IMR-90 (cell line): ENCODE measurements at regions not wholly inside any gene's neighbourhood (a gene's known extent, or its start where the extent isn't known, plus 50 kb on each side); places are given as distances from the start of the nearest gene placed in this dataset.
A peak's percentile ranks its signal among the peaks of the same experiment; 100 is the strongest.

Experiments
- ATAC-seq: fragments of 200-7000 bp; cut with Tn5 transposase; 2 replicates; pipeline ENCODE4 v1.9.1; 2020; ENCODE audit warnings: low read depth, mild to moderate bottlenecking, moderate library complexity
- BruUV-seq: library from RNA; stranded (reverse); fragments of 400-500 nt; replicated peaks from 2 replicates; lab custom pipeline; 2021; lab: Mats Ljungman, UMichigan
- CTCF ChIA-PET: fragments of 300-600 bp; formaldehyde crosslinking; extraction: SDS; loops from one replicate; lab custom pipeline; 2021; ENCODE audit warnings: antibody characterized with exemption; lab: Yijun Ruan, JAX
- POLR2A ChIA-PET: fragments of 300-600 bp; sonication (Branson Sonifier 250); formaldehyde crosslinking; loops from one replicate; lab custom pipeline; 2022; ENCODE audit warnings: antibody characterized with exemption; ENCODE audit not compliant: unreplicated experiment; lab: Charles Lee
- DNase-seq: peaks from one replicate; pipeline ENCODE4 v3.0.0; 2013
- H2AFZ ChIP-seq: replicated peaks from 2 replicates; pipeline ENCODE3; 2013; ENCODE audit warnings: low read length, mild to moderate bottlenecking; ENCODE audit not compliant: poor library complexity
- H2AK5ac ChIP-seq: 2 replicates; pipeline ENCODE4 v1.6.1; 2013; ENCODE audit warnings: low read depth, low read length, inconsistent platforms
- H2AK9ac ChIP-seq: replicated peaks from 2 replicates; pipeline ENCODE3; 2013; ENCODE audit warnings: mild to moderate bottlenecking, low read depth, low read length, moderate library complexity; ENCODE audit not compliant: poor library complexity
- H2BK120ac ChIP-seq: 2 replicates; pipeline ENCODE4 v1.6.1; 2013; ENCODE audit warnings: low read depth, low read length, inconsistent platforms
- H2BK15ac ChIP-seq: 3 replicates; pipeline ENCODE4 v1.6.1; 2013; ENCODE audit warnings: low read depth, low read length, inconsistent platforms
- H2BK20ac ChIP-seq: 2 replicates; pipeline ENCODE4 v1.6.1; 2013; ENCODE audit warnings: low read depth, mild to moderate bottlenecking, inconsistent platforms, low read length, moderate library complexity
- H2BK5ac ChIP-seq: 2 replicates; pipeline ENCODE4 v1.6.1; 2013; ENCODE audit warnings: mild to moderate bottlenecking, low read depth, low read length, inconsistent platforms; ENCODE audit not compliant: poor library complexity, severe bottlenecking
- H3K14ac ChIP-seq: replicated peaks from 2 replicates; pipeline ENCODE4 v1.6.1; 2013; ENCODE audit warnings: low read depth, low read length, inconsistent platforms
- H3K18ac ChIP-seq: 2 replicates; pipeline ENCODE4 v1.6.1; 2013; ENCODE audit warnings: low read depth, low read length, control low read depth
- H3K23ac ChIP-seq: 2 replicates; pipeline ENCODE4 v1.6.1; 2013; ENCODE audit warnings: low read depth, low read length, inconsistent platforms
- H3K27ac ChIP-seq: 2 replicates; pipeline ENCODE4 v1.5.1; 2013; ENCODE audit warnings: mild to moderate bottlenecking, control low read depth, low read length; ENCODE audit not compliant: insufficient read depth
- H3K27me3 ChIP-seq: 2 replicates; pipeline ENCODE4 v1.6.1; 2013; ENCODE audit warnings: low read length; ENCODE audit not compliant: control insufficient read depth, insufficient read depth
- H3K36me3 ChIP-seq: 2 replicates; pipeline ENCODE4 v1.6.1; 2013; ENCODE audit warnings: low read length, mixed read lengths; ENCODE audit not compliant: control insufficient read depth, insufficient read depth
- H3K4ac ChIP-seq: 2 replicates; pipeline ENCODE4 v1.6.1; 2013; ENCODE audit warnings: low read depth, low read length, inconsistent platforms
- H3K4me1 ChIP-seq: 2 replicates; pipeline ENCODE4 v1.6.1; 2013; ENCODE audit warnings: low read length, mixed read lengths; ENCODE audit not compliant: control insufficient read depth, insufficient read depth
- H3K4me2 ChIP-seq: 2 replicates; pipeline ENCODE4 v1.6.1; 2013; ENCODE audit warnings: low read depth, mild to moderate bottlenecking, control low read depth, low read length, moderate library complexity
- H3K4me3 ChIP-seq: 2 replicates; pipeline ENCODE4 v1.5.1; 2013; ENCODE audit warnings: low read depth, mild to moderate bottlenecking, control low read depth, low read length, moderate library complexity; ENCODE audit not compliant: insufficient read depth
- H3K56ac ChIP-seq: 2 replicates; pipeline ENCODE4 v1.6.1; 2013; ENCODE audit warnings: low read length, inconsistent platforms; ENCODE audit not compliant: insufficient read depth; ENCODE audit errors: extremely low read depth
- H3K79me1 ChIP-seq, 2 experiments: 2 replicates each; pipeline ENCODE4 v1.6.1; 2013; ENCODE audit warnings: low read length in 2 of 2, inconsistent platforms in 1 of 2, low read depth in 1 of 2
- H3K9ac ChIP-seq: 2 replicates; pipeline ENCODE4 v1.6.1; 2013; ENCODE audit warnings: low read depth, low read length, control low read depth
- H3K9me1 ChIP-seq: 2 replicates; pipeline ENCODE4 v1.6.1; 2013; ENCODE audit warnings: low read length, inconsistent platforms; ENCODE audit not compliant: insufficient read depth
- H3K9me3 ChIP-seq: 2 replicates; pipeline ENCODE4 v1.6.1; 2013; ENCODE audit warnings: low read length; ENCODE audit not compliant: control insufficient read depth, insufficient read depth
- H4K20me1 ChIP-seq: 2 replicates; pipeline ENCODE4 v1.6.1; 2013; ENCODE audit warnings: low read length, inconsistent platforms; ENCODE audit not compliant: insufficient read depth
- H4K5ac ChIP-seq: 2 replicates; pipeline ENCODE4 v1.6.1; 2013; ENCODE audit warnings: mild to moderate bottlenecking, low read depth, low read length, control low read depth
- H4K8ac ChIP-seq, 2 experiments: 2 replicates each; pipeline ENCODE4 v1.6.1; 2013; ENCODE audit warnings: low read depth in 2 of 2, low read length in 2 of 2, control low read depth in 1 of 2, inconsistent platforms in 1 of 2
- H4K91ac ChIP-seq: 2 replicates; pipeline ENCODE4 v1.6.1; 2013; ENCODE audit warnings: low read depth, low read length, inconsistent platforms; ENCODE audit not compliant: insufficient read depth
- BHLHE40 ChIP-seq: fragments of 150-350 bp; IDR thresholded peaks from 2 replicates; pipeline ENCODE4 v1.6.1; 2016; ENCODE audit warnings: mild to moderate bottlenecking, low read depth, low read length
- CHD1 ChIP-seq: IDR thresholded peaks from 2 replicates; pipeline ENCODE4 v1.6.1; 2012; ENCODE audit warnings: low read depth, low read length, improper control_type of control experiment
- CTCF ChIP-seq: conservative IDR thresholded peaks from 2 replicates; pipeline ENCODE4 v1.5.1; 2012; ENCODE audit warnings: mild to moderate bottlenecking, low read depth, low read length, improper control_type of control experiment
- ELK1 ChIP-seq: fragments of 150-350 bp; IDR thresholded peaks from 2 replicates; pipeline ENCODE4 v1.6.1; 2016; ENCODE audit warnings: low read depth, mild to moderate bottlenecking, low read length, moderate library complexity, borderline replicate concordance
- FOS ChIP-seq: fragments of 150-350 bp; IDR thresholded peaks from 2 replicates; pipeline ENCODE4 v1.6.1; 2016; ENCODE audit warnings: low read depth, low read length
- MAFK ChIP-seq: IDR thresholded peaks from 2 replicates; pipeline ENCODE4 v1.6.1; 2012; ENCODE audit warnings: low read depth, low read length, improper control_type of control experiment
- MAZ ChIP-seq: IDR thresholded peaks from 2 replicates; pipeline ENCODE4 v1.6.1; 2012; ENCODE audit warnings: low read depth, mild to moderate bottlenecking, low read length, improper control_type of control experiment, moderate library complexity, borderline replicate concordance
- MXI1 ChIP-seq: IDR thresholded peaks from 2 replicates; pipeline ENCODE4 v1.6.1; 2012; ENCODE audit warnings: low read depth, mild to moderate bottlenecking, low read length, moderate library complexity, borderline replicate concordance
- NFE2L2 ChIP-seq: fragments of 150-350 bp; IDR thresholded peaks from 2 replicates; pipeline ENCODE4 v1.6.1; 2016; ENCODE audit warnings: low read depth, mild to moderate bottlenecking, low read length
- POLR2A ChIP-seq: IDR thresholded peaks from 2 replicates; pipeline ENCODE4 v1.6.1; 2012; ENCODE audit warnings: mild to moderate bottlenecking, low read depth, low read length
- RAD21 ChIP-seq: IDR thresholded peaks from 2 replicates; pipeline ENCODE4 v1.6.1; 2012; ENCODE audit warnings: low read length, improper control_type of control experiment
- RCOR1 ChIP-seq: IDR thresholded peaks from 2 replicates; pipeline ENCODE4 v1.6.1; 2012; ENCODE audit warnings: mild to moderate bottlenecking, low read length, improper control_type of control experiment; ENCODE audit not compliant: insufficient replicate concordance
- RFX5 ChIP-seq: IDR thresholded peaks from 2 replicates; pipeline ENCODE4 v1.8.0; 2012; ENCODE audit warnings: low read depth, mild to moderate bottlenecking, low read length, moderate library complexity
- USF2 ChIP-seq: fragments of 150-350 bp; IDR thresholded peaks from 2 replicates; pipeline ENCODE4 v1.6.1; 2017; ENCODE audit warnings: mild to moderate bottlenecking, antibody characterized with exemption, low read length, low read depth
- WGBS, 2 experiments: methylation state at CpG; one replicate each; pipeline versions ENCODE4 v1.1.5 to v1.1.7; 2013; ENCODE audit warnings: missing lambda C conversion rate in 2 of 2; ENCODE audit not compliant: insufficient read length in 1 of 2; ENCODE audit errors: extremely low coverage in 2 of 2; 5-methylcytosine and 5-hydroxymethylcytosine counted together
- dilution Hi-C: fragments of 300-500 bp; cut with HindIII; formaldehyde crosslinking; loops from one replicate; pipeline ENCODE4 v1.14.3; 2018; ENCODE audit warnings: low sequenced_read_pairs; ENCODE audit not compliant: unreplicated experiment
- in situ Hi-C: fragments of 300-500 bp; cut with MboI; formaldehyde crosslinking; loops from 3 replicates; pipeline ENCODE4 v1.14.3; 2019; ENCODE audit warnings: low sequenced_read_pairs, inconsistent platforms, mixed read lengths
- intact Hi-C: fragments of 100-400 bp; cut with micrococcal nuclease; formaldehyde crosslinking; loops from 2 replicates; pipeline ENCODE4 v1.10.0; 2022

GRCh38 chr9:82600536-82601292 is 462.2 kb downstream of the RASEF start:
- intact Hi-C loops (loop anchor here (10.0 kb wide), 7 partner anchors 266 to 1206 kb away; no protein-coding TSS in a partner anchor), in situ Hi-C loops (loop anchor here (10.0 to 25.0 kb wide), 2 partner anchors 906 to 1063 kb away; no protein-coding TSS in a partner anchor), dilution Hi-C loops (no loop called here)
- H2BK15ac ChIP-seq = peak overlapping the region; percentile 70; the same call in 1 of the 3 replicates
- H3K9ac ChIP-seq = no peak overlapping the region
- no peak overlapping the region; the same call in 1 of the 2 replicates for H4K5ac ChIP-seq
- H3K4me2 ChIP-seq = no peak overlapping the region
- peak overlapping the region; percentile 57; the same call in 1 of the 2 replicates for H3K18ac ChIP-seq
- H3K23ac ChIP-seq = no peak overlapping the region
- peaks cover 20% of the 10 kb centered on the region for H3K4me1 ChIP-seq
- peak overlapping the region; percentile 50 for H2AK9ac ChIP-seq
- peaks cover 6% of the 10 kb centered on the region; the same call in 1 of the 2 replicates for H3K9me1 ChIP-seq
- DNase-seq = no peak
- H3K79me1 ChIP-seq = no peaks in the 10 kb centered on the region
- H2BK20ac ChIP-seq = peak overlapping the region; percentile 41; the same call in 1 of the 2 replicates
- no peaks in the 10 kb centered on the region for H3K36me3 ChIP-seq
- H3K27ac ChIP-seq = no peak overlapping the region; the same call in 1 of the 2 replicates
- H2AK5ac ChIP-seq = peak overlapping the region; percentile 91
- H3K4me3 ChIP-seq = no peak overlapping the region
- H3K4ac ChIP-seq = peak overlapping the region; percentile 42; the same call in 1 of the 2 replicates
- no peak overlapping the region for H2BK5ac ChIP-seq
- no TSS peak for BruUV-seq
- no peaks in the 10 kb centered on the region for H3K9me3 ChIP-seq
- WGBS, 2 experiments = no CpG with 5 or more reads among the region's 10 CpGs
- H3K56ac ChIP-seq = no peak overlapping the region
- H4K8ac ChIP-seq = peak overlapping the region in 1 of 2 experiments; percentile 23; a peak in 1 of 4 replicates
- POLR2A ChIA-PET = no interaction called here
- no peak for ATAC-seq
- no peaks in the 10 kb centered on the region for H3K27me3 ChIP-seq
- CTCF ChIA-PET = interaction anchor here (0.6 to 1.4 kb wide), 3 partner anchors 16 to 82 kb away, joined by 3 to 7 read pairs (median 3); no protein-coding TSS in a partner anchor
- peak overlapping the region; percentile 42 for H2BK120ac ChIP-seq
- H4K91ac ChIP-seq = peak overlapping the region; percentile 59
- H4K20me1 ChIP-seq = no peaks in the 10 kb centered on the region
- peak overlapping the region; percentile 52 for H3K14ac ChIP-seq
- no peak overlapping the region for H2AFZ ChIP-seq
- no peak for TF ChIP-seq RCOR1
- no peak for TF ChIP-seq FOS
- TF ChIP-seq USF2 = no peak
- no peak for TF ChIP-seq RFX5
- no peak for TF ChIP-seq MXI1
- no peak for TF ChIP-seq ELK1
- no peak for TF ChIP-seq POLR2A
- TF ChIP-seq NFE2L2 = no peak
- no peak for TF ChIP-seq CHD1
- TF ChIP-seq BHLHE40 = no peak
- no peak for TF ChIP-seq CTCF
- TF ChIP-seq RAD21 = no peak
- TF ChIP-seq MAZ = no peak
- TF ChIP-seq MAFK = no peak
